B cell (primary cell): ENCODE measurements at regions not wholly inside any gene's neighbourhood (a gene's known extent, or its start where the extent isn't known, plus 50 kb on each side); places are given as distances from the start of the nearest gene placed in this dataset.

ENCODE experiments used
- ATAC-seq: fragments of 200-7000 bp; cut with Tn5 transposase; one replicate; pipeline ENCODE4 v1.10.0; 2021; ENCODE audit warnings: low read depth, mild to moderate bottlenecking, moderate number of reproducible peaks, moderate library complexity
- CTCF ChIA-PET: fragments of 350-600 bp; sonication (Branson Sonifier 250); formaldehyde crosslinking; loops from one replicate; lab custom pipeline; 2021; ENCODE audit warnings: antibody characterized with exemption, inconsistent platforms; lab: Charles Lee
- POLR2A ChIA-PET: fragments of 350-600 bp; sonication (Branson Sonifier 250); formaldehyde crosslinking; loops from one replicate; lab custom pipeline; 2021; ENCODE audit warnings: antibody characterized with exemption; lab: Charles Lee
- DNase-seq: peaks from one replicate; pipeline ENCODE4 v3.0.0; 2013
- H2AFZ ChIP-seq: 2 replicates; pipeline ENCODE4 v1.6.1; 2012; ENCODE audit warnings: mild to moderate bottlenecking, low read depth, low read length; ENCODE audit not compliant: insufficient read depth, poor library complexity, severe bottlenecking
- H3K27ac ChIP-seq, 2 donors: 1 replicate in 1 of 2; 2 replicates in 1 of 2; pipeline ENCODE4 v1.5.1; 2012 to 2013; ENCODE audit warnings: low read length in 2 of 2, mild to moderate bottlenecking in 2 of 2, moderate library complexity in 1 of 2
- H3K27me3 ChIP-seq, 4 experiments: fragments of 200-600 bp in 1 of 4; sonication (generic) in 1 of 4; replicated peaks in 1 of 4; 1 replicate in 2 of 4; 2 replicates in 2 of 4; pipeline versions ENCODE4 v1.6.1 to v1.7.0; 2013 to 2016; ENCODE audit warnings: low read length in 3 of 4, mild to moderate bottlenecking in 2 of 4, mixed read lengths in 1 of 4, moderate library complexity in 1 of 4; ENCODE audit not compliant: insufficient read depth in 4 of 4, control insufficient read depth in 3 of 4; ENCODE audit errors: control extremely low read depth in 1 of 4
- H3K36me3 ChIP-seq, 2 experiments: replicated peaks in 1 of 2; 1 replicate in 1 of 2; 2 replicates in 1 of 2; pipeline versions ENCODE4 v1.6.1 to v1.7.1; 2013; ENCODE audit warnings: low read length in 1 of 2; ENCODE audit not compliant: insufficient read depth in 2 of 2, control insufficient read depth in 1 of 2; ENCODE audit errors: control extremely low read depth in 1 of 2, extremely low read depth in 1 of 2
- H3K4me1 ChIP-seq, 2 donors: fragments of 200-600 bp in 1 of 2; sonication (generic) in 1 of 2; 1 replicate in 1 of 2; 2 replicates in 1 of 2; pipeline versions ENCODE4 v1.5.1 to v1.6.1; 2013 to 2017; ENCODE audit warnings: low read length in 2 of 2; ENCODE audit not compliant: control insufficient read depth in 2 of 2, insufficient read depth in 2 of 2
- H3K4me2 ChIP-seq: replicated peaks from 2 replicates; pipeline ENCODE3; 2012; ENCODE audit warnings: mild to moderate bottlenecking, low read depth, low read length; ENCODE audit not compliant: poor library complexity, severe bottlenecking
- H3K4me3 ChIP-seq, 5 experiments: fragments of 200-600 bp in 1 of 5; sonication (generic) in 1 of 5; 1 replicate in 3 of 5; 2 replicates in 2 of 5; pipeline versions ENCODE4 v1.5.1 to v1.7.0; 2011 to 2016; ENCODE audit warnings: low read length in 4 of 5, mild to moderate bottlenecking in 4 of 5, low read depth in 2 of 5, control low read depth in 1 of 5, moderate library complexity in 1 of 5; ENCODE audit not compliant: insufficient read depth in 1 of 5; ENCODE audit errors: control extremely low read depth in 1 of 5, extremely low read depth in 1 of 5
- H3K79me2 ChIP-seq: fragments of 200-600 bp; sonication (generic); one replicate; pipeline ENCODE4 v1.6.0; 2016; ENCODE audit warnings: low read length; ENCODE audit not compliant: control insufficient read depth, insufficient read depth
- H3K9ac ChIP-seq: fragments of 200-600 bp; sonication (generic); 2 replicates; pipeline ENCODE4 v1.6.1; 2017; ENCODE audit warnings: mild to moderate bottlenecking, low read length, moderate library complexity
- H3K9me3 ChIP-seq, 3 donors: one replicate each; pipeline versions ENCODE4 v1.6.1 to v1.7.1; 2013; ENCODE audit warnings: low read length in 2 of 3; ENCODE audit not compliant: control insufficient read depth in 2 of 3, insufficient read depth in 1 of 3; ENCODE audit errors: control extremely low read depth in 1 of 3
- H4K20me1 ChIP-seq: 2 replicates; pipeline ENCODE4 v1.6.0; 2012; ENCODE audit warnings: mild to moderate bottlenecking, low read length; ENCODE audit not compliant: insufficient read depth, control insufficient read depth, poor library complexity, severe bottlenecking
- H3K27ac Mint-ChIP-seq: one replicate; pipeline ENCODE4 v1.8.0; 2021; ENCODE audit warnings: mixed read lengths
- H3K27me3 Mint-ChIP-seq: one replicate; pipeline ENCODE4 v1.8.0; 2021; ENCODE audit warnings: mixed read lengths
- H3K4me1 Mint-ChIP-seq: one replicate; pipeline ENCODE4 v1.8.0; 2021; ENCODE audit warnings: mixed read lengths
- H3K4me3 Mint-ChIP-seq: one replicate; pipeline ENCODE4 v1.8.0; 2021; ENCODE audit warnings: mixed read lengths
- H3K9me3 Mint-ChIP-seq: one replicate; pipeline ENCODE4 v1.8.0; 2022; ENCODE audit warnings: mixed read lengths; ENCODE audit not compliant: insufficient read depth
- EZH2 ChIP-seq: IDR thresholded peaks from 2 replicates; pipeline ENCODE4 v1.6.1; 2012; ENCODE audit warnings: borderline replicate concordance, low read depth, mild to moderate bottlenecking, moderate library complexity, low read length; ENCODE audit not compliant: insufficient read depth, poor library complexity, severe bottlenecking
- WGBS: methylation state at CpG from one replicate; pipeline ENCODE4 v1.1.5; 2013; ENCODE audit warnings: missing lambda C conversion rate; ENCODE audit not compliant: insufficient coverage; 5-methylcytosine and 5-hydroxymethylcytosine counted together
- intact Hi-C: fragments of 100-400 bp; cut with micrococcal nuclease; formaldehyde crosslinking; loops from one replicate; pipeline ENCODE4 v1.10.0; 2022
- TF ChIP-seq, protein P1 (sequence below): fragments of 200-600 bp; IDR thresholded peaks from one replicate; pipeline ENCODE4 v1.8.0; 2022; ENCODE audit warnings: antibody characterized with exemption, mild to moderate bottlenecking

DNA sequence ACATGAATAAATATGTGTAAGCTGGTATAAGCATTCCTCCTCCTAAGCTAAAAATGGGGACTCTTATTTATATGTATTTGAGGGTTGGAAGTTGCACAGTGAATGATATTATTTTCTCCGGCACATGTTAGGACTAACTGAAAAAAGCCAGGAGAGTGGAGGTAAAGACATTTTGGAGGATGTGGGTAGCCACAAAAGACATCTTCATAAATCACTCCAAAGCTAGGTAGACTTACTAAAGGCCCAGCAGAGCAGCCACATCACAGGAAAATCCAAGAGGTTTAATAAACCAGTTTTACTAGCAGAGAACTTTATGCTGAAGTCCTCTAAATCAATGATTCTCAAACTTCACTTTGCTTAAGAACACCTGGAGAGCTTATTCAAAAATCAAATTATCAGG lies 424.7 kb downstream of the KCTD12 start:
- no peak for DNase-seq
- no peaks in the 10 kb centered on the region for H3K36me3 ChIP-seq
- no peaks in the 10 kb centered on the region for H3K4me1 Mint-ChIP-seq
- intact Hi-C loops = no loop called here
- no peak overlapping the region for H3K4me3 Mint-ChIP-seq
- CTCF ChIA-PET = interaction anchor here (1.5 to 1.8 kb wide), 2 partner anchors 10 to 765 kb away, joined by 3 read pairs; no protein-coding TSS in a partner anchor
- no peaks in the 10 kb centered on the region for H3K79me2 ChIP-seq
- no peaks in the 10 kb centered on the region for H4K20me1 ChIP-seq
- no peaks in the 10 kb centered on the region for H3K9me3 ChIP-seq
- peaks cover 3% of the 10 kb centered on the region for H3K27me3 Mint-ChIP-seq
- H3K27ac Mint-ChIP-seq = no peak overlapping the region
- H3K4me1 ChIP-seq = no peaks in the 10 kb centered on the region
- H2AFZ ChIP-seq = no peak overlapping the region
- H3K4me3 ChIP-seq = no peak overlapping the region
- no peak overlapping the region for H3K9ac ChIP-seq
- TF ChIP-seq EZH2 = no peak
- no CpG with 5 or more reads among the region's 1 CpG for WGBS
- H3K27me3 ChIP-seq = no peaks in the 10 kb centered on the region
- no peak overlapping the region for H3K4me2 ChIP-seq
- H3K9me3 Mint-ChIP-seq = no peaks in the 10 kb centered on the region
- POLR2A ChIA-PET = no interaction called here
- ATAC-seq = no peak
- H3K27ac ChIP-seq = no peak overlapping the region

DNA sequence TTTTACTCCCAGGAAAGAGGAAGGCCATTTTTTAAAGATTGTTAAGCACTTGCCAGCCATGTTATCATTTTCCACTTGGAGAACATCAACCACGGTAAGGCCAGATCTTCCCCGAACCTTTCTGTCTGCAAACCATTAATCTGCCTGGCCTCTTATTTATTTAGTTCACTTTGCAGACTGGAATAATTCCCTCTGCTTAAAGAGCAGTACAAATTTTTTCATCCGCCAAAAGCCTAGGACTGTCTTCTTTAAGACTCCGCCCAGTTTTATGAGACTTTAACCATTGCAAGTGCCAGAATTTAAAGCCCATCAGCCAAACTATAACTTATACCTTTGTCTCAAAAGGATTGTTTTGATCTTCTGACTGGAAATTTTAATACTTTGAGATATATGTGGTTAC lies 426.3 kb downstream of the KCTD12 start:
- intact Hi-C loops = no loop called here
- DNase-seq = no peak
- no peak overlapping the region for H3K27ac ChIP-seq
- no peak overlapping the region for H2AFZ ChIP-seq
- no peaks in the 10 kb centered on the region for H3K4me1 ChIP-seq
- no peak overlapping the region for H3K4me3 ChIP-seq
- no peak overlapping the region for H3K4me3 Mint-ChIP-seq
- 94% methylated on average over 3 of the region's 4 CpGs for WGBS
- peaks cover 3% of the 10 kb centered on the region for H3K27me3 Mint-ChIP-seq
- H3K9ac ChIP-seq = no peak overlapping the region
- POLR2A ChIA-PET = no interaction called here
- ATAC-seq = no peak
- no peaks in the 10 kb centered on the region for H4K20me1 ChIP-seq
- no peaks in the 10 kb centered on the region for H3K79me2 ChIP-seq
- no peak overlapping the region for H3K27ac Mint-ChIP-seq
- H3K36me3 ChIP-seq = no peaks in the 10 kb centered on the region
- H3K9me3 ChIP-seq = no peaks in the 10 kb centered on the region
- H3K4me1 Mint-ChIP-seq = no peaks in the 10 kb centered on the region
- no peaks in the 10 kb centered on the region for H3K9me3 Mint-ChIP-seq
- H3K27me3 ChIP-seq = no peaks in the 10 kb centered on the region
- TF ChIP-seq EZH2 = no peak
- TF ChIP-seq, protein P1, sequence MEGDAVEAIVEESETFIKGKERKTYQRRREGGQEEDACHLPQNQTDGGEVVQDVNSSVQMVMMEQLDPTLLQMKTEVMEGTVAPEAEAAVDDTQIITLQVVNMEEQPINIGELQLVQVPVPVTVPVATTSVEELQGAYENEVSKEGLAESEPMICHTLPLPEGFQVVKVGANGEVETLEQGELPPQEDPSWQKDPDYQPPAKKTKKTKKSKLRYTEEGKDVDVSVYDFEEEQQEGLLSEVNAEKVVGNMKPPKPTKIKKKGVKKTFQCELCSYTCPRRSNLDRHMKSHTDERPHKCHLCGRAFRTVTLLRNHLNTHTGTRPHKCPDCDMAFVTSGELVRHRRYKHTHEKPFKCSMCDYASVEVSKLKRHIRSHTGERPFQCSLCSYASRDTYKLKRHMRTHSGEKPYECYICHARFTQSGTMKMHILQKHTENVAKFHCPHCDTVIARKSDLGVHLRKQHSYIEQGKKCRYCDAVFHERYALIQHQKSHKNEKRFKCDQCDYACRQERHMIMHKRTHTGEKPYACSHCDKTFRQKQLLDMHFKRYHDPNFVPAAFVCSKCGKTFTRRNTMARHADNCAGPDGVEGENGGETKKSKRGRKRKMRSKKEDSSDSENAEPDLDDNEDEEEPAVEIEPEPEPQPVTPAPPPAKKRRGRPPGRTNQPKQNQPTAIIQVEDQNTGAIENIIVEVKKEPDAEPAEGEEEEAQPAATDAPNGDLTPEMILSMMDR = no peak
- H3K4me2 ChIP-seq = no peak overlapping the region
- CTCF ChIA-PET = no interaction called here
